ENCODE measurements at regions not wholly inside any gene's neighbourhood (a gene's known extent, or its start where the extent isn't known, plus 50 kb on each side); places are given as distances from the start of the nearest gene placed in this dataset.

DNA sequence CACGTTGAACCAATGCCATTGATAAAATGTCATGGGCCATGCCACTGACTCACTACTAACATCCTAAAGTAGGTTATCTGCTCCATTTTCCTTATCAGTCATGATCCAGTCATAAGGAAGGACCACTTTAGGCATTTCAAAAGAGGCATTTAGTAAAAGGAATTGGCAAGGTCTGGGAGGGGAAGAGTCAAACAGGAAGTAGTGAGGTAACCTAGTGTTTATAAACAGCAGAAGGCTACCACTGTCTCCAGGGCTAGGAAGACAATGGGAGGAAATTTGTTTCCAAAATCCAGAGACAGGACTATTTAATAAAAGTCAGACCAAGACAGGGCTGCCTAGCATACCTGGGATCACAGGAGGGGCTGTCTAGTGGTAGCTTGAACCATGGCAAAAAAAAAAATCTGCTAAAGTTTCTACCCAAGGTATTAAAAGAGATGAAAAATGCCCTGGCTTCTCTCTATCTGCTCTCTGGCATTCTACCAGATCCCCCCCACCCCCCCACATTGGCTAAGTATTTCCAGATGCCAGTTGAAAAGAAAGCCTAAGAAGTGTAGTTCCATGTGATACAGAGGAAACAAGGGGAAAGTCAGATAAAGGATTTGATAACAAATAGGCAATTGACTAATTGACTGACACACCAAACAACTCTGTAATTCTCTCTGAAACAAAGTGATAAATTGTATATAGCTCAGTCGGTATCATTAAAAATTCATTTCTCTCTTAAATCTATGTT, 50.4 kb upstream of the C11orf87 start:
- TF ChIP-seq, protein P1, sequence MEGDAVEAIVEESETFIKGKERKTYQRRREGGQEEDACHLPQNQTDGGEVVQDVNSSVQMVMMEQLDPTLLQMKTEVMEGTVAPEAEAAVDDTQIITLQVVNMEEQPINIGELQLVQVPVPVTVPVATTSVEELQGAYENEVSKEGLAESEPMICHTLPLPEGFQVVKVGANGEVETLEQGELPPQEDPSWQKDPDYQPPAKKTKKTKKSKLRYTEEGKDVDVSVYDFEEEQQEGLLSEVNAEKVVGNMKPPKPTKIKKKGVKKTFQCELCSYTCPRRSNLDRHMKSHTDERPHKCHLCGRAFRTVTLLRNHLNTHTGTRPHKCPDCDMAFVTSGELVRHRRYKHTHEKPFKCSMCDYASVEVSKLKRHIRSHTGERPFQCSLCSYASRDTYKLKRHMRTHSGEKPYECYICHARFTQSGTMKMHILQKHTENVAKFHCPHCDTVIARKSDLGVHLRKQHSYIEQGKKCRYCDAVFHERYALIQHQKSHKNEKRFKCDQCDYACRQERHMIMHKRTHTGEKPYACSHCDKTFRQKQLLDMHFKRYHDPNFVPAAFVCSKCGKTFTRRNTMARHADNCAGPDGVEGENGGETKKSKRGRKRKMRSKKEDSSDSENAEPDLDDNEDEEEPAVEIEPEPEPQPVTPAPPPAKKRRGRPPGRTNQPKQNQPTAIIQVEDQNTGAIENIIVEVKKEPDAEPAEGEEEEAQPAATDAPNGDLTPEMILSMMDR (IDR thresholded peaks at IDR 0.05) = no peak
- no peak for TF ChIP-seq EP300 (IDR thresholded peaks at IDR 0.05; ENCODE audit: low read depth)
- no peak for TF ChIP-seq POLR2A (IDR thresholded peaks at IDR 0.05)
- TF ChIP-seq POLR2AphosphoS5 (IDR thresholded peaks at IDR 0.05) = no peak

All from transverse colon (tissue), 4 donors.